ENCODE measurements at regions not wholly inside any gene's neighbourhood (a gene's known extent, or its start where the extent isn't known, plus 50 kb on each side); places are given as distances from the start of the nearest gene placed in this dataset.
"Not testable (repeated sequence)": the region's sequence is repeated elsewhere in the genome, so short reads cannot be mapped to it uniquely, and the experiment has no call there.

- Histone ChIP-seq H4K20me1 (ENCODE audit: control insufficient read depth, insufficient read depth, low read depth, low read length) (no peaks in the 10 kb centered on the region), H3K27me3 (ENCODE audit: control insufficient read depth, low read length) (peaks cover 13% of the 10 kb centered on the region; the same call in 1 of the 2 replicates), H3K36me3 (ENCODE audit: control insufficient read depth, low read length) (no peaks in the 10 kb centered on the region), H3K79me2 (ENCODE audit: control insufficient read depth, low read length) (no peaks in the 10 kb centered on the region), H3K9me2 (replicated peaks; ENCODE audit: control insufficient read depth, low read length) (no peaks in the 10 kb centered on the region), H3K9me3 (ENCODE audit: control insufficient read depth, insufficient read depth, low read length) (no peaks in the 10 kb centered on the region), H3K4me1 (ENCODE audit: control insufficient read depth, low read length) (no peaks in the 10 kb centered on the region), H3K4me3 (ENCODE audit: low read length) (no peak overlapping the region), H3K27ac (ENCODE audit: low read depth, low read length) (no peak overlapping the region), H3F3A (ENCODE audit: control insufficient read depth, insufficient read depth) (no peaks in the 10 kb centered on the region), H3K4me2 (ENCODE audit: low read length) (no peak overlapping the region)
- TF ChIP-seq EZH2phosphoT487 (IDR thresholded peaks at IDR 0.05; ENCODE audit: borderline replicate concordance, low read length) (no peak), CTCF (IDR thresholded peaks at IDR 0.05; ENCODE audit: low read depth, low read length, poor library complexity, severe bottlenecking) (no peak)
Observed at GRCh38 chr7:16089191-16089590, 332.1 kb downstream of the CRPPA start.

- H3K9me3 ChIP-seq (ENCODE audit: control insufficient read depth, insufficient read depth, low read length): no peaks in the 10 kb centered on the region
- H3K4me1 ChIP-seq (ENCODE audit: control insufficient read depth, low read length): no peaks in the 10 kb centered on the region
- no peaks in the 10 kb centered on the region for H4K20me1 ChIP-seq (ENCODE audit: control insufficient read depth, insufficient read depth, low read depth, low read length)
- no peaks in the 10 kb centered on the region for H3K79me2 ChIP-seq (ENCODE audit: control insufficient read depth, low read length)
- H3K36me3 ChIP-seq (ENCODE audit: control insufficient read depth, low read length): no peaks in the 10 kb centered on the region
- no peak overlapping the region for H3K4me2 ChIP-seq (ENCODE audit: low read length)
- H3K9me2 ChIP-seq (replicated peaks; ENCODE audit: control insufficient read depth, low read length): no peaks in the 10 kb centered on the region
- no peak for TF ChIP-seq EZH2phosphoT487 (IDR thresholded peaks at IDR 0.05; ENCODE audit: borderline replicate concordance, low read length)
- TF ChIP-seq CTCF (IDR thresholded peaks at IDR 0.05; ENCODE audit: low read depth, low read length, poor library complexity, severe bottlenecking): no peak
- no peak overlapping the region for H3K27ac ChIP-seq (ENCODE audit: low read depth, low read length)
- H3K27me3 ChIP-seq (ENCODE audit: control insufficient read depth, low read length): peaks cover 6% of the 10 kb centered on the region; the same call in 1 of the 2 replicates
- no peak overlapping the region for H3K4me3 ChIP-seq (ENCODE audit: low read length)
- no peaks in the 10 kb centered on the region for H3F3A ChIP-seq (ENCODE audit: control insufficient read depth, insufficient read depth)
Observed at GRCh38 chr7:16086743-16087142, 334.6 kb downstream of the CRPPA start.

GRCh38 chr7:16085780-16086179, 335.6 kb downstream of the CRPPA start:
- not testable (repeated sequence) for H3K4me1 ChIP-seq (ENCODE audit: control insufficient read depth, low read length); H3K9me2 ChIP-seq (replicated peaks; ENCODE audit: control insufficient read depth, low read length); H3K79me2 ChIP-seq (ENCODE audit: control insufficient read depth, low read length)

GRCh38 chr7:16084875-16085274, 336.5 kb downstream of the CRPPA start:
- H4K20me1 ChIP-seq (ENCODE audit: control insufficient read depth, insufficient read depth, low read depth, low read length): no peaks in the 10 kb centered on the region
- H3F3A ChIP-seq (ENCODE audit: control insufficient read depth, insufficient read depth): no peaks in the 10 kb centered on the region
- no peak overlapping the region for H3K4me3 ChIP-seq (ENCODE audit: low read length)
- no peaks in the 10 kb centered on the region for H3K9me3 ChIP-seq (ENCODE audit: control insufficient read depth, insufficient read depth, low read length)
- no peaks in the 10 kb centered on the region for H3K36me3 ChIP-seq (ENCODE audit: control insufficient read depth, low read length)
- no peaks in the 10 kb centered on the region for H3K79me2 ChIP-seq (ENCODE audit: control insufficient read depth, low read length)
- TF ChIP-seq CTCF (IDR thresholded peaks at IDR 0.05; ENCODE audit: low read depth, low read length, poor library complexity, severe bottlenecking) (no peak), EZH2phosphoT487 (IDR thresholded peaks at IDR 0.05; ENCODE audit: borderline replicate concordance, low read length) (no peak)
- no peaks in the 10 kb centered on the region for H3K4me1 ChIP-seq (ENCODE audit: control insufficient read depth, low read length)
- no peak overlapping the region for H3K4me2 ChIP-seq (ENCODE audit: low read length)
- H3K27me3 ChIP-seq (ENCODE audit: control insufficient read depth, low read length): no peaks in the 10 kb centered on the region
- H3K27ac ChIP-seq (ENCODE audit: low read depth, low read length): no peak overlapping the region
- no peaks in the 10 kb centered on the region for H3K9me2 ChIP-seq (replicated peaks; ENCODE audit: control insufficient read depth, low read length)

More at GRCh38 chr7:16085780-16086179, 335.6 kb downstream of the CRPPA start:
- H3K9me3 ChIP-seq (ENCODE audit: control insufficient read depth, insufficient read depth, low read length); H3K27ac ChIP-seq (ENCODE audit: low read depth, low read length); H3K27me3 ChIP-seq (ENCODE audit: control insufficient read depth, low read length); H4K20me1 ChIP-seq (ENCODE audit: control insufficient read depth, insufficient read depth, low read depth, low read length); H3K4me2 ChIP-seq (ENCODE audit: low read length); H3F3A ChIP-seq (ENCODE audit: control insufficient read depth, insufficient read depth); H3K4me3 ChIP-seq (ENCODE audit: low read length); H3K36me3 ChIP-seq (ENCODE audit: control insufficient read depth, low read length): not testable (repeated sequence)

Data from DOHH2 (cell line).